ENCODE measurements at regions not wholly inside any gene's neighbourhood (a gene's known extent, or its start where the extent isn't known, plus 50 kb on each side); places are given as distances from the start of the nearest gene placed in this dataset.

DNA sequence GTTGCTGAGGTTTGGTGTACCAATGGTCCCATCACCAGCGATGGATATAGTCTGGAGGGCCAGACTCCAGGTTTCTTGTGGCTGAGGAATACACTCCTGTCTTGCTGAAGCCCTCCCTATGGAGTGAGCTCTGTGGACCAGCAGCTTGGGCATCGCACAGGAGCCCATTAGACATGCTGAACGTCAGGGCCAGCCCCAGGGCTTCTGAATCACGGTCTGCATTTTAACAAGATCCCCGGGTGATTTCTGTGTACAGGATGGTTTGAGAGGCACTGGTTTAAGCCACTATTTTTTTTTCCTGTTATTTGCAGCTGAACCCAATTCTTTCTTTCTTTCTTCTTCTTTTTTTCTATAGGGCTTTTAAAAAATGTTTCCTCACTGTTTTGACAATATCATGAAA, 69.5 kb upstream of the XCR1 start:
- H3K9me3 Mint-ChIP-seq = peaks cover 0 to 4% of the 10 kb centered on the region in 2 experiments; a peak in 2 of 5 replicates

More for the DNA sequence above, 69.5 kb upstream of the XCR1 start:
- TF ChIP-seq, protein P1, sequence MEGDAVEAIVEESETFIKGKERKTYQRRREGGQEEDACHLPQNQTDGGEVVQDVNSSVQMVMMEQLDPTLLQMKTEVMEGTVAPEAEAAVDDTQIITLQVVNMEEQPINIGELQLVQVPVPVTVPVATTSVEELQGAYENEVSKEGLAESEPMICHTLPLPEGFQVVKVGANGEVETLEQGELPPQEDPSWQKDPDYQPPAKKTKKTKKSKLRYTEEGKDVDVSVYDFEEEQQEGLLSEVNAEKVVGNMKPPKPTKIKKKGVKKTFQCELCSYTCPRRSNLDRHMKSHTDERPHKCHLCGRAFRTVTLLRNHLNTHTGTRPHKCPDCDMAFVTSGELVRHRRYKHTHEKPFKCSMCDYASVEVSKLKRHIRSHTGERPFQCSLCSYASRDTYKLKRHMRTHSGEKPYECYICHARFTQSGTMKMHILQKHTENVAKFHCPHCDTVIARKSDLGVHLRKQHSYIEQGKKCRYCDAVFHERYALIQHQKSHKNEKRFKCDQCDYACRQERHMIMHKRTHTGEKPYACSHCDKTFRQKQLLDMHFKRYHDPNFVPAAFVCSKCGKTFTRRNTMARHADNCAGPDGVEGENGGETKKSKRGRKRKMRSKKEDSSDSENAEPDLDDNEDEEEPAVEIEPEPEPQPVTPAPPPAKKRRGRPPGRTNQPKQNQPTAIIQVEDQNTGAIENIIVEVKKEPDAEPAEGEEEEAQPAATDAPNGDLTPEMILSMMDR (conservative IDR thresholded peaks at IDR 0.05) = no peak
- Histone ChIP-seq H3K4ac (ENCODE audit: low read depth, low read length) (no peak overlapping the region), H3K18ac (ENCODE audit: insufficient read length, low read depth, low read length) (no peak overlapping the region), H2BK12ac (ENCODE audit: insufficient read length, low read depth, low read length) (no peak overlapping the region), H4K91ac (ENCODE audit: insufficient read length, low read depth, low read length) (no peak overlapping the region), H2BK15ac (ENCODE audit: low read depth, low read length) (no peak overlapping the region), H3K79me2 (ENCODE audit: insufficient read depth, low read length) (no peaks in the 10 kb centered on the region), H3K23me2 (ENCODE audit: insufficient read length, low read depth, low read length, poor library complexity, severe bottlenecking) (no peaks in the 10 kb centered on the region), H3K23ac (ENCODE audit: insufficient read length, low read depth, low read length) (no peak overlapping the region), H3K27me3 (ENCODE audit: insufficient read depth, low read length) (no peaks in the 10 kb centered on the region), H3K4me2 (ENCODE audit: insufficient read depth, insufficient read length, low read length) (no peak overlapping the region), H2AK5ac (ENCODE audit: insufficient read length, low read length) (no peak overlapping the region), H3K9me3 (ENCODE audit: control insufficient read depth, low read depth, low read length) (no peaks in the 10 kb centered on the region), H2AFZ (ENCODE audit: low read length) (no peak overlapping the region), H4K20me1 (ENCODE audit: control insufficient read depth, insufficient read depth, insufficient read length) (no peaks in the 10 kb centered on the region), H2BK20ac (ENCODE audit: low read depth, low read length, poor library complexity, severe bottlenecking) (no peak overlapping the region), H3K4me1 (ENCODE audit: insufficient read depth, low read length) (no peaks in the 10 kb centered on the region), H3K56ac (ENCODE audit: insufficient read length, low read depth, low read length) (no peak overlapping the region), H2BK120ac (ENCODE audit: low read depth, low read length, poor library complexity, severe bottlenecking) (no peak overlapping the region), H3K79me1 (ENCODE audit: insufficient read depth, low read depth, low read length, poor library complexity, severe bottlenecking) (no peaks in the 10 kb centered on the region), H3T11ph (ENCODE audit: low read length) (no peak overlapping the region), H2BK5ac (ENCODE audit: insufficient read length, low read length) (no peak overlapping the region), H4K8ac (replicated peaks; ENCODE audit: insufficient read length, low read depth, low read length) (no peak overlapping the region), H3K14ac (ENCODE audit: insufficient read depth, low read length) (no peak overlapping the region), H3K9ac (ENCODE audit: extremely low read depth, insufficient read length, low read length) (no peak overlapping the region), H4K5ac (ENCODE audit: insufficient read length, low read depth, low read length) (no peak overlapping the region), H3K27ac (ENCODE audit: insufficient read length, low read depth, low read length) (no peak overlapping the region)
- Mint-ChIP-seq H3K4me3 (no peak overlapping the region), H3K27me3 (ENCODE audit: low read depth) (peaks cover 3% of the 10 kb centered on the region; the same call in 1 of the 2 replicates), H3K36me3 (ENCODE audit: insufficient read depth in 1 of 3, low read depth in 3 of 3) (no peaks in the 10 kb centered on the region), H3K27ac (no peak overlapping the region), H3K4me1 (no peaks in the 10 kb centered on the region)
- no CpG with 5 or more reads among the region's 5 CpGs for WGBS (ENCODE audit: extremely low coverage, insufficient read length, low lambda C conversion rate)
- no peak for DNase-seq

Measured in H9 (cell line).